DMS53 (cell line): ENCODE measurements at regions not wholly inside any gene's neighbourhood (a gene's known extent, or its start where the extent isn't known, plus 50 kb on each side); places are given as distances from the start of the nearest gene placed in this dataset.
A peak's percentile ranks its signal among the peaks of the same experiment; 100 is the strongest.

ENCODE experiments used
- DNase-seq: peaks from one replicate; lab custom pipeline; 2025; lab: John Stamatoyannopoulos, UW

DNA sequence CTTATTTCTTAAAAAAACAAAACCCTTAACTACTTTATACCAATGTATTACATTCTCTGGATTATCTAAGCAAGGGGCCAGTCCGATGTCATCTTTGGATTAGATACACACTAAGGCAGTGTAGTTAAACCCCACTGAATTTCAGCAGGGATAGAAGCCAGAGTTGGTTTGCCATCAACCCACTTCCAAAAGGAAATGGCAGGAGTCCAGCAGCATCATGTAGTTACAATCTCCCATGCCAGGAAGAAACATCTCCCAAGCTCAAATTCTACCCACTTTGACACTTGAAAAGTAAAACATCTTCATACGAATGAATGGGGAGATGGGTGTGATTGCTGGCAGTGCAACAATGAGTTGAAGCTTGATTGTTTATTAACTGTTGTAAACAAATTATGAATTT is 203.5 kb upstream of the PLXNC1 start:
- DNase-seq: no peak

DNA sequence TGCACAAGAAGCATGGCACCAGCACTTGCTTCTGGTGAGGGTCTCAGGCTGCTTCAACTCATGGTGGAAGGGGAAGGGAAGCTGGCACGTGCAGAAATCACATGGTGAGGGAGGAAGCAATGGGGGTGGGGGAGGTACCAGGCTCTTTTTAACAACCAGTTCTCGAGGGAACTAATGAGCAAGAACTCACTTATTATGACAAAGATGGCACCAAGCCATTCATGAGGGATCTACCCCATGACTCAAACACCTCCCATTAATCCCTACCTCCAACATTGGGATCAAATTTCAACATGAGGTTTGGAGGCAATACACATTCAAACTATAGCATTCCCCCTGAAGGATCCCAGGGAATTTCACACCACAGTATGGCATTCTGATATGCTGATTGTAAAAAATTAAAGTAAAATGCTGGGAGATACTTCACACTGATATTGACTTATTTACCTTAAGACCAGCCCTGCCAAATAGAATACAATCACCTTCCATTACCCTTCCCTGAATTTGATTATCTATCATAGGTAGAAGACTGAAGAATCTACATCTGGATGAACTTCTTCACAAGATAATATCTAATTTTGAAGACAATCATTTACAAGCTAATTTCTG is 201.7 kb upstream of the PLXNC1 start:
- no peak for DNase-seq

DNA sequence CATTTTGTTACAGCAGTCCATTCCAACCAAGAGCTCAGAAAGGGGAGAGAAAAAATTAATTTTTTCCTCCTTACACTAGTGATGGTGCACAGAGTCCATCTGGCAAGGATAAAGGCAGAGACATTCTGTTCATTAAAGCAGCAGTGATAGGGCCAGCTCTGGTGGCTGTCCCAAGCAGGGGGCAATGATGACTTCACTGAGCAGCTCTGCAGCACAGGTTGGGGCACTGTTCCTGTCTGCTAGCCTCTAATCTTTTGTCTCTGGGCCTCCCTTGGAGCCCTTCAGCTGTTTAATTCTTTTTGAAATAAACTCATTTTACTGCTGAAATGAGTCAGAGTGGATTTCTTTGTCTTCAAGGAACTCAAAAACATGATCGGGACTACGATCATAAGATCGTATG is 200.9 kb upstream of the PLXNC1 start:
- no peak for DNase-seq

DNA sequence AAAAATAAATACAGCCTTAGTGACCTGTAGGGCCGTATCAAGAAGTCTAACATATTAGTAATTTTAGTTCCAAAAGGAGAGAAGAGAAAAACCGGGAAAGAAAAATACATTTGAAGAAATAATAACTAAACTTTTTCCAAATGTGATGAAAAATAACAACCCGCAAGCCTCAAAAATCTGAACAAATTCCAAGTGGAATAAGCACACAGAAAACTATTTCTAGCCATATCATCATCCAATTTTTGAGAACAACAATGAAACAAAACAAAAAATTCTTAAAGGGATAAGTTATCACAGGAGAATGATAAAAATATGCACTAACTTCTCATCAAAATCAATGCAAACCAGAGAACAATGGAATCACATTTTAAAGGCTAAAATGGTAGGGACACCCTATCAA is 198.1 kb upstream of the PLXNC1 start:
- DNase-seq: no peak

DNA sequence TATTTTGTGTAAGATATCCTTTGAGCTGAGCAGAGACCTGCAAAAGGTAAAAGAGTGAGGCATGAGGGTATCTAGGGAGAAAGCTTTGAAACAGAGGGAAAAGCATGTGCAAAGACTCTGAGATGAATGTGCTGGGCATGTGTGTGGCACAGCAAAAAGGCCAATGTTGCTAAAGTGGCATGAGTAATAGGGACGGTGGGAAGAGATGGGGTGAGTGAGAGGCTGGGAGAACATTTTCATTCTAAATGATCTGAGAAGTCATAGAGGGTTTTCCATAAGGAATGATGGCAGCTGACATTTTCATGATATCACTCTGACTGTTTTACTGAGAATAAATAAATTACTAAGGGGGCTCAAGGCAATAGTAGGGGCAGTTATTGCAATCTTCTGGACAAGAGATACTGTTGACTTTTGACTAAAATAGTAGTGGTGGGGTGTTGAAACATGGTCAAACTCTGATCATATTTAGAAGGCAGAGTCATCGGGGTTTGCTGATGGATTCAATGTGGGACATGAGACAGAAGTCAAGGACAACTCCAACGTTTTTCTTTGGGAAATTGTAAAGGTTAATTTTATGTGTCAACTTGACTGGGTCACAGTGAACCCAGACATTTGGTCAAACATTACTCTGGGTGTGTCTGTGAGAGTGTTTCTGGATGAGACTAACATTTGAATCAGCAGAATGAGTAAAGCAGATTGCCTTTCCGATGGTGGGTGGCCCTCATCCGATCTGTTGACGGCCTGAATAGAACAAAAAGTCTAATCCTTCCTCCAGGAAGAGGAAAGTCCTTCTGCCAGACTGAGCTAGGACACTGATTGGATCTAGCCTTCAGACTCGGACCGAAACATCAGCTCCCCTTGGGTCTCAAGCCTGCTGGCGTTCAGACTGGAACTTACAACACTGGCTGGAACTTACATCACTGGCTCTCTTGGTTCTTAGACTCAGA is 193.9 kb upstream of the PLXNC1 start:
- DNase-seq: no peak

DNA sequence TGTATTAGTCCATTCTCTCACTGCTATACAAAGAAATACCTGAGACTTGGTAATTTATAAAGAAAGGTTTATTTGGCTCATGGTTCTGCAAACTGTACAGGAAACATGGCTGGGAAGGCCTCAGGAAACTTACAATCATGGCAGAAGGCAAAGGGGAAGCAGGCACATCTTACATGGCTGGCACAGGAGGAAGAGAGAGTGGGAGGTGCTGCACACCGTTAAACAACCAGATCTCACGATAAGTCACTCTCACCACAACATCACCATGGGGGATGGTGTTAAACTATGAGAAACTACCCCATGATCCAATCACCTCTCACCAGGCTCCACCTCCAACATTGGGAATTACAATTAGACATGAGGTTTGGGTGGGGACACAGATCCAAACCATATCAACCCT is 191.8 kb upstream of the PLXNC1 start:
- DNase-seq: no peak

DNA sequence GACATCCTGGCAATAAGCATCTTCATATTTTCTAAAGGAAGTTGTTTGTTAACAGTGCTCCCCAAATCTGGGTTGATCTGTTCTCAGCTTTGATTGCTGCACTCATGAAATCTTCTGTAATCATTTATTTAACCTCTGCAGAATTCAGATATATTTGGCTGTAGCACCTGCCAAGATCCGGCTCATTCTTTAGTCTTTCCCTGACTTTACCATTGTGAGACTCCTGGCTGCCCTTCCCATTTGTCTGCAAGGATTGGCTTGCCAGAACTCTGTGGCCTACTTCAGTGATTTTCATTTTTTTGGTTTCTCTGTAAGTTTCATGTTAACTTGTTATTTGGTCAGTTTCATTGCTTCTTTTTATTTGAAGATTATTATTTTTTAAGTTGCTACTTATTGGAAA is 191.2 kb upstream of the PLXNC1 start:
- DNase-seq: no peak

DNA sequence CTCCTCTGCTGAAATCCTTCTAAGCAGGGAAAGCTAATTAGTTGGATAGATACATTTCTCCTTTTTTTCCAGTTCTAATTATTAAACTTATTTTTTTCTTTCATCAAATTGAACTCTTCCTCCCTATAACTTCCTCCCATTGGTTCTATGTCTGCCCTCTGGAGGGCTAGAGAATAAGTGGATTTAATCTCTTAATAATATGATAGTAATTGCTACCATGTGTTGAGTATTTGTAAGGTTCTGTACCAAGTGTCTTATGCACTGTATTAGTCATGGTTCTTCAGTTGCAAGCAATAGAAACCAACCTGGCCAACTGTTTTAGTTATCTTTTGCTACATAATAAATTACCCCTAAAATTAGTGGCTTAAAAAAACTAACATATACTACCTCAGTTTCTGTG is 190.5 kb upstream of the PLXNC1 start:
- DNase-seq: no peak

DNA sequence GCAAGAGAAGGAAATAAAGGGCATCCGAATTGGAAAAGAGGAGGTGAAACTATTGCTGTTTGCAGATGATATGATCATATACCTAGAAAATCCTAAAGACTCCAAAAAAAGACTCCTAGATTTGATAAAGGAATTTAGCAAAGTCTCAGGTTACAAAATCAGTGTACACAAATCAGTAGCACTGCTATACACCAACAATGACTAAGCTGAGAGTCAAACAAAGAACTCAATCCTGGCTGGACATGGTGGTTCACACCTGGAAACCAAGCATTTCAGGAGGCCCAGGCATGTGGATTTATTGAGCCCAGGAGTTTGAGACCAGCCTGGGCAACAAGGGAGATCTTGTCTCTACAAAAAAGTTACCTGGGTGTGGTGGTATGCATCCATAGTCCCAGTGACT is 188.7 kb upstream of the PLXNC1 start:
- DNase-seq: peak; percentile 42

DNA sequence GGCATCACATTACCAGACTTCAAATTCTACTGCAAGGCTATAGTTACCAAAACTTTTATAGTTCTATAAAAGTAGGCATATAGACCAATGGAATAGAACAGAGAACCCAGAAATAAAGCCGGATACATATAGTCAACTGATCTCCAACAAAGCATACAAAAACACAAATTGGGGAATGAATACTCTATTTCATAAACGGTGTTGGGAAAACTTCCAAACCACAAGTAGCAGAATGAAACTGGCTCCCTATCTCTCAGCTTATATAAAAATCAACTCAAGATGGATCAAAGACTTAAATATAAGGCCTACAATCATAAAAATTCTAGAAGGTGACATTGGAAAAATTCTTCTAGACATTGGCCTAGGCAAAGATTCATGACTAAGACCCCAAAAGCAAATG is 187.9 kb upstream of the PLXNC1 start:
- DNase-seq: no peak

DNA sequence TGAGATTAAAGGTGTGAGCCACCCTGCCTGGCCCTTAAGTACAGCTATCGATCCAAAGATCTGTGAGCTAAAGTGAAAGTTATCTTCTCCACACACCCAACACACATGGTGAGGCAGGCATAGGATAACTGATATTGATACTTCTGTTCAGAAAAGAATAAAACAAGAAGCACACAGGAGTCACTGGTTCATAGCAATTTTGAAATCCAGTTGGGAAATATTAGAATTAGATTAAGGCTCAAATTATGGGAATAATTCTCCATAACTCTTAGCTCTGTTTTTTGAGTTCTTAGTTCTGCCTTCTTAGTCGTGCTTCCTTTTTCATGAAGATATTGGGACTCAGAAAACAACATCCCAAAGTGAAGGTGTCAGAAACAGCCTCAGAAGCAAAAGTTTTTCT is 186.0 kb upstream of the PLXNC1 start:
- DNase-seq: no peak

DNA sequence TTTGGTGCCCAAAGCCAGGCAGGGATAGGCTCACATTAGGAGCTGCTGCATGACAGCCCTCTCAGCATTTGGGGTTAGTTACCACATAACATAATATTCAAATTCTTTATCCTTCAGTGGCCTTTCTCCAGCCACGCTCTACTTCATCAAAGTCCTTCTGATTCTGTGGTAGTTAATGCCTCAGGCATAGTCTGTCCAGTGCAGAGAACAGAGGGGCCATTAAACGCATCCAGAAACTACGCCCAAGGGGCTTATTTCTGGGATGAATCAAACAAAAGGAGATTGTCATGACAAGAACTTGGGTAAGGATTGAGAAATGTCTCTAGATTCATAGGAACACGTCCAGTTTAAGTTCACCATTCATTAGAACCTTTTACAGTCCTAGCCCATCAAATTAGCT is 183.4 kb upstream of the PLXNC1 start:
- DNase-seq: no peak

DNA sequence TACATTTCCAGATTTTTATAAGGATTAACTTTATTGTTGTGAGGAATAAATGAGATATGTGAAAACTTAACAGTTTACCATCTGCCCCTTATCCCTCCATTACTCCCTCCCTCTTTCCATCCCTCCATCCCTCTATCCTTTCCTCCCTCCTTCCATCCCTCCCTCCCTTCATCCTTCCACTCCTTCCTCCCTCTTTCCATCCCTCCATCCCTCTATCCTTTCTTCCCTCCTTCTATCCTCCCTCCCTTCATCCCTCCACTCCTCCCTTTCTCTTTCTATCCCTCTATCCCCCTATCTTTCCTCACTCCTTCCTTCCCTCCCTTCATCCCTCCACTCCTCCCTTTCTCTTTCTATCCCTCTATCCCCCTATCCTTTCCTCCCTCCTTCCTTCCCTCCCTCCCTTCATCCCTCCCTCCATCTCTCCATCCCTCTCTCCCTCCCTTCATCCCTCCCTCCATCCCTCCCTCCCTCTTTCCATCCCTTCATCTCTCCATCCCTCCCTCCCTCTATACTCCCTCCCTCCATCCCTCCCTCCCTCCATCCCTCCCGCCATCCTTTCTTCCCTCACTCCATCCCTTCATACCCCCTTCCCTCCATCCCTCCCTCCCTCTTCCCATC is 181.8 kb upstream of the PLXNC1 start:
- no peak for DNase-seq

DNA sequence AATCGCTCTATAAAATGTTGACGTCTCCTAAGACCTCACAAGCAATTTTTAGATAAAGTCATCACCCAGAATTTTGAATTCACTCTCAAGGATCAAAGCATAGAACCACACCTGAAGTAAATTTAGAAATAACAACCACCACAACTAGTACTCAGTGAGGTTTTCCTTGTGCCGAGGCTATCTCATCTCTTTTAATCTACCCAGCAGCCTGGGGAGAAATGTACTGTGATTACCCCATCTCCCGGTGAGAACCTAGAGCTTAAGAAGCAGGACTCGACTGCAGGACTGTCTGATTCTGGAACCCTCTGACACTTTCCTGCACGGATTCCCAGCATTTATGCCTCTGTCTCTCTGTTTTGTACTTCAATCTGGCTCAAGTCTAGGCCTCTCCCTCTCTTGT is 180.9 kb upstream of the PLXNC1 start:
- no peak for DNase-seq

DNA sequence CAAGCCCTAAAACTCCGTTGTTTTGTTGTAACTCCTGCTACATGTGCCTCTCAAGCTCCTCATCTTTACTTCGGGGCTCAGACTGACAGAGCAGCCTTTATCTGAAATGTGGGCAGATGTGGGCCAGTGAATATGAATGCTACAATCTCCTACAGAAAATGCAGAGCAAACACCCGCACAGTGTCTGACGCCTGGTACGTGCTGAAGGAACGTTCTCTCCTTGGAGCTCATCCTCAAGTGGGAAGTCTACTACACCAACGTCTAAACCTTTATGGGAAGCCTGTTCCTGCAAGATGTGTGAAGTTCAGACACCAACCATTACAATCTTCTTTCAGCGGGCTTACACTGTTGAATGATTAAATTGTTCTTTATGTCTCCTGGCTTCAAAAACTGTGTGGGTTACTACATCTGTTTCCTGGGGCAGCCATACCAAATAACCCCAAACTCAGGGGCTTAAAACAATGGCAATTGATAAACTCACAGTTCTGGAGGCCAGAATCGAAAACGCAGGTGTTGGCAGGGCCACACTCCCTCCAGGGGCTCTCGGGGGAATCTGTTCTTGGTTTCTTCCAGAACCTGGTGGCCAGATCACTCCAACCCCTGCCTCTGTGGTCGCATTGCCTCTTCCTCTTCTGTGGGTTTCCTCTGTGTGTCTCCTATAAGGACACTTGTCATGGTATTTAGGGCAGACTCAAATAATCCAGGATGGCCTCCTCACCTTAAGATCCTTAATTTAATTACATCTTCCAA is 179.7 kb upstream of the PLXNC1 start:
- DNase-seq: no peak

DNA sequence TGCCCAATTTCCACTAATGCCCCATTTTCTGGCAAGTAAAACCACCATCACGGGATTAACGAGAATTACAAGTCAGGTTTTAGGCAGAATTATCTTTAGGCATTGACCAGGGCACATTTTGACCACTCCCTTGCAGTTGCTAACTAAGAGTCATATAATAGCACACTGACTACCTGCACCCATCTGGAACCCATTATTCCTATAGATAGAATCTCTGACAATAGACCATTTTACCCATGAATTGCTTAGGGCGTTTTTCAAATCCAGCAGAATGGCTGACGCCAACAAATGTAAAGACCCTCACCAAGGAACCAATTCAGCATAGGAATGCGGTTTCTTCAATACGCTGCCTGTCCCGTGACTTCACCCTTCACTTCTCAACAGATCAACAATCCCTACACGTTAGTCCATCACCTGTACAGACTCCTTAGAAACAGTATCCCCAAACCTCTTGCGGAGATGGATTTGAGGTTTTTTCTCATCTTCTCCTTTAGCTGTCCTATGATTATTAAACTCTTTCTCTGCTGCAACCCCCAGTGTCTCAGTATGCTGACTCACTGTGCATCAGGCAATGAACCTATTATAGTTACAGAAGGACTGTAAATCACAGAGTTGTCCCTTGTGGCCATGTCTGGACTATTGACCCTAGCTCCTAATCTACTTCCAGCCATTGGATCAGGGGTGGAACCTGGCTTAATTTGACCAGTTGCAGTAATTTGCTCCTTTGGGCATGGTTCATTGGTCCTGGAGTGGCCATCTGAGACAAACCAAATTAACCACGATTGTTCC is 177.3 kb upstream of the PLXNC1 start:
- DNase-seq: no peak

DNA sequence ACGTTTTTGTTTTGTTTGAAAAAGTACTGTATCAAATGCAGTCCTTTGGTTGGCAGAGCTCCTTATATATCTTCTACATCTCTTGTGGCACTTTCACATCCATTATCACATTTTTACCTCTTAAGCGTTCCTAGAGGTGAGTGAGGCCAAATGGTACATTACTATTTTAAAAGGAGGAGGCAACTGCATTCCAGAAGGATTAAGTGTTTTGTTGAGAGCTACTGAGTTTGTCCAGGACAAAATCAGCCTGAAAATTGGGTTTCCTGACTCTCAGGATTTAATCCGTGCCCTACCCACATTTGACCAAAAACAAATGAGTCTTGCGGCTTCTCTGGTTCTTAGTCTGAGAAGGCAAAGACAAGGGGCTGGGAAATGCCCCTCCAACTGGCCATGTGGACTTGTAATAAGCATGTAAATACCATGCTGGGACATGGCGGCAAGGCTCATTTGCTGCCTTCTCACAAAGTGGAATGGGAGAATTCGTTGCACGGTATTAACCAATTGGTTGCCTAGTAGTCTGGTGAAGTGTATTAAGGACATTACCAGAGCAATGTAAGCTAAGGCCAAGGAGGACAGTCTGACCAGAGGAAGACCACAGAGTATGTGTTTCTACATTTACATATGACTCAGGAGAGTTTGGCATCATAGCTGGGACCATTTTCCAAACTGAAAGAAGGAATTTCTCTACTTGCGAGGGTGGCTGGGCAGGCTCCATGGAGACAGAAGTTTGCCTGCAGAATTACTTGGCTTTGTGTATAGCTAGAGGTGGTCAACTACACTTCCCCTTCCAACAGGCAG is 175.8 kb upstream of the PLXNC1 start:
- no peak for DNase-seq

DNA sequence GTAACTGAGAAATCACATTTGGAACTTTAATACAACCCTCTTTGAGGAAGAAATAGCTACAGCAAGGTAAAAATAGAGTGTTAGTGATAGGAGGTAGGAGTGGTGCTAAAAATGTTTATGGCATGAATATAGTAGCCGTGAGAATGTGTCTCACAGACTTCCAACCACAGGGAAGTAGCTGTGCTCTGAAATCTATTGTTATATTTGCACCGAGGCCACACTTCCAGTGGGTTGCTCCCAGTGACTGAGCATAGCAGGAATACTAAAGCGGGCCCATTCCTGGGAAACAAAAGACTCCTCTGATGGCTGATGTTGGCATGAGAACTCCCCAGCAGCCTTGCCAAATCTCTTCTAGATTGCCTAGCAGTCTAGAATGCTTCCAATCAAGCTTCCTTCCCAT is 174.1 kb upstream of the PLXNC1 start:
- no peak for DNase-seq

DNA sequence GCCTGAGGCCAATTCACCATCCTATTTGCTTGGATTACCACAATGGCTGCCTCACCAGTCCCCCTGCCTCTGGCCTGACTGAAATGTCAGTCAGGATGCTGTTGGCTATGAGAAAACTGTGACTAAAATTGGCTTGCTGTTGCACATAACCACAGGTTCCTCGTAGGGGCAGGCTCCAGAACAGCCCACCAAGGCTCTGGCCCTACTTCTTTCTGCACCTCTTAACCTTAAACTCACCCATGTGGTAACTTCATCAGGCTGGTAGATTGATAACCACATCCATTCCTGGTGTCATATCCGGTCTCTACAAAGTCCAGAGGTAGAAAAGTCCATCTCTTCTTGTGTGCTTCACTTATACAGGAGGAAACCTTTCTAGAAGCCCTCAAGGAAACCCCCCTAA is 172.4 kb upstream of the PLXNC1 start:
- DNase-seq: no peak

DNA sequence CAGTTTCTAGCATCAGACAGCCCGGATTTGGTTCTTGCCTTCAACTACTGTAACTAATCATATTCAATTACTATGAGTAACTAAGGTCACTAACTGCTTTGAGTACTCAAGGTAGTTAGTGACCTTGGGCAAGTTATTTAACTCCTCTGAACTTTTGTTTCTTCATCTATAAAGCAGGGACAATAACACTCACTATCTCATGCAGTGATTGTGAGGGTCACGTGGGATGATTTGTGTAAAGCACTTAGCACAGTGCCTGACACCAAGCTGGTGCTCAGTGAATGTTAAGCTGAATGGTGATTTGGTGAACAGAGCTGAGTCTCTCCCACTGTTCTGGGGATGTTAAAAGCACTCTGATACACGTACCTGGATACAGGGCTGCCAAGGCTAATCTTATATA is 171.3 kb upstream of the PLXNC1 start:
- no peak for DNase-seq

DNA sequence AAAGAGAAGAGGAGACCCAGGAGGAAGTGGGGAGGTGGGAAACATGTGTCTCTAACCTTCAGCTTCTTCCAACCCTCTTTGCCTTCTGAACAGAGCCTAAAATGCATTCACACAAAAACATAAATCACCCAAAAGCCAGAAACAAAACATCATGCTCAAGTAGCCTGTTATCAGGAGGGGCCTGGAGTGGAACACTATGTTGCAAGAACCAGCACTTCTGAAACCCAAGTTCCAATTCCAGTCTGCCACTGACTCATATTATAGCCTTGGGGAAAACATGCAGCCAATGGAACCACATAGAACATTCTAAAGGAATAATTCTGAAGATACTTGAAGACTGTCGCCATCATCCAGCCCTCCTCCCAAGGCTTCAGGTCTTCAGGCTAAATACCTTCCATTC is 169.8 kb upstream of the PLXNC1 start:
- DNase-seq: no peak
